Thymus (tissue), 11 donors: ENCODE measurements at regions not wholly inside any gene's neighbourhood (a gene's known extent, or its start where the extent isn't known, plus 50 kb on each side); places are given as distances from the start of the nearest gene placed in this dataset.
"Not testable (repeated sequence)": the region's sequence is repeated elsewhere in the genome, so short reads cannot be mapped to it uniquely, and the experiment has no call there.

Experiments used
- DNase-seq, 9 donors: peaks; one replicate each; pipeline ENCODE4 v3.0.0-alpha.2; 2013; ENCODE audit warnings: low spot score in 9 of 9, low read depth in 6 of 9, missing footprints in 1 of 9
- H3K27ac ChIP-seq, 2 donors: one replicate each; pipeline ENCODE4 v1.5.1; 2013; ENCODE audit warnings: control low read depth in 1 of 2, low read depth in 1 of 2, low read length in 1 of 2, mild to moderate bottlenecking in 1 of 2, moderate library complexity in 1 of 2
- H3K27me3 ChIP-seq, 2 donors: one replicate each; pipeline ENCODE4 v1.5.1; 2013; ENCODE audit warnings: low read length in 1 of 2; ENCODE audit not compliant: control insufficient read depth in 2 of 2, insufficient read depth in 1 of 2
- H3K36me3 ChIP-seq, 2 donors: one replicate each; pipeline ENCODE4 v1.5.1; 2013; ENCODE audit warnings: low read length in 1 of 2, mild to moderate bottlenecking in 1 of 2, moderate library complexity in 1 of 2; ENCODE audit not compliant: control insufficient read depth in 2 of 2, insufficient read depth in 2 of 2
- H3K4me1 ChIP-seq, 2 donors: one replicate each; pipeline ENCODE4 v1.5.1; 2013; ENCODE audit warnings: low read length in 2 of 2; ENCODE audit not compliant: control insufficient read depth in 2 of 2, insufficient read depth in 2 of 2
- H3K4me3 ChIP-seq, 2 donors: one replicate each; pipeline ENCODE4 v1.5.1; 2013; ENCODE audit warnings: low read length in 2 of 2, control low read depth in 1 of 2, mild to moderate bottlenecking in 1 of 2
- H3K9me3 ChIP-seq, 2 donors: one replicate each; pipeline ENCODE4 v1.5.1; 2013; ENCODE audit warnings: low read length in 1 of 2, mild to moderate bottlenecking in 1 of 2; ENCODE audit not compliant: control insufficient read depth in 2 of 2, insufficient read depth in 1 of 2
- WGBS: extraction: QIAGEN DNeasy Blood & Tissue Kit; methylation state at CpG from one replicate; pipeline ENCODE4 v1.1.7; 2013; 5-methylcytosine and 5-hydroxymethylcytosine counted together
- donor health status: healthy.

DNA sequence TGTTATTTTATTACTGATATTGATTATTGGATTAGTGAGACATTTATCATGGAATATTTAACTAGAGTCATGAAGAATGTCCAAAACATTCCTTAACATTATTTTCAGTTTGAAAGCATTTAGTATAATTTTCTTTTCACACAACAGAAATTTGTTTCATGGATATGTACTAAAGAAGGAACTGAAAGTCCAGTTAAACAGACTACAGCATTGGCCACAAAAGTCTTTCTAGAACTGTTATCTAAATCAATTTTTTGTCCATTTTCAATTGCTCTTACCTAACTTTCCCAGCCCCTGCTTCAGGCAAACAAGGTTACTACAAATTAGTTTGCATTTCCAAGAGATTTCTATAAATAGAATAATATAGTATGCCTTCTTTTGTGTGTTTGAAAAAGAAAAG, 1018.0 kb upstream of the PCDH20 start:
- H3K9me3 ChIP-seq, result no peaks in the 10 kb centered on the region
- no peak for DNase-seq
- H3K4me1 ChIP-seq, result no peaks in the 10 kb centered on the region
- no peaks in the 10 kb centered on the region for H3K36me3 ChIP-seq
- no peaks in the 10 kb centered on the region for H3K27me3 ChIP-seq
- H3K27ac ChIP-seq, result no peak overlapping the region
- H3K4me3 ChIP-seq, result no peak overlapping the region

DNA sequence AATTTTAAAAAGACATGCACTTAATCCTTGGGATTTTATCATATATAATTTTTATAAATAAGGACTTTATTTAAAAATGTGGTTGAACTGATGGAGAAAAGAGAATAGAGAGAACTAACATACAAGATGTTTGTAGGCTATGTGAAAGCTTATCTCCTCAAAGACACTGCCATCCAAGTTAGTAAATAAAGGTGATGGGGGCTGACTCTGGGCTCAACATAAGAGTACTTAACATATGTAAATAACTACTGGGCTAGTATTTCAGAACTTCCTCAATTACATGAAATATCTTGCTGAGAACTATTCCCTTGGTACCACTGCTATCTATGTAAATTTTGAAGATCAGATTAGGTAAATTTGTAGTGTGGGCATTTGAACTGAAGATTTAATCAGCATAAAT, 1017.3 kb upstream of the PCDH20 start:
- no peaks in the 10 kb centered on the region for H3K36me3 ChIP-seq
- no peak overlapping the region for H3K27ac ChIP-seq
- H3K4me3 ChIP-seq, result no peak overlapping the region
- H3K4me1 ChIP-seq, result no peaks in the 10 kb centered on the region
- no peak for DNase-seq
- no peaks in the 10 kb centered on the region for H3K9me3 ChIP-seq
- no peaks in the 10 kb centered on the region for H3K27me3 ChIP-seq

- H3K36me3 ChIP-seq, result no peaks in the 10 kb centered on the region
- WGBS, result 85% methylated on average over 1 of the region's 1 CpG
- no peaks in the 10 kb centered on the region for H3K27me3 ChIP-seq
- no peak overlapping the region for H3K4me3 ChIP-seq
- DNase-seq, result no peak
- no peak overlapping the region for H3K27ac ChIP-seq
- no peaks in the 10 kb centered on the region for H3K9me3 ChIP-seq
- no peaks in the 10 kb centered on the region for H3K4me1 ChIP-seq
Measured at GRCh38 chr13:62432295-62432694, 1016.6 kb upstream of the PCDH20 start.

DNA sequence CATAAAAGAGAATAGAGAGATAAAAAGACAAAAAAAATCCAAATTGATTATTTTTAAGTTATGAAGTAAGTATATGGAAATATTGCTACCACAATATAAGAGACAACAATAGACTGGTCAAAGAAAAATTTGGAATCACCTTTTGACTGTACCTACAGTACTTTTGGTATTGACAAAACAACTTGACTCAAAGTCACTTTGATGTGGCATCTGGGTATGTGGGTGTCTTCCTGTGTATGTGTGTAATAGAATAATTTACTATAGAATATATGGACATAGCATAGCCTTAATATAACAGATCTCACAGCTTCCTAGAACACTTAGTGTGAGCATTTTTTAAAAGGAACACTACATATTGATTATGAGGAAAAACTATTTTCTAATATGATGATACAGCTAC, 1016.2 kb upstream of the PCDH20 start:
- H3K27ac ChIP-seq, result no peak overlapping the region
- H3K9me3 ChIP-seq, result no peaks in the 10 kb centered on the region
- no peak for DNase-seq
- no peaks in the 10 kb centered on the region for H3K4me1 ChIP-seq
- no peaks in the 10 kb centered on the region for H3K36me3 ChIP-seq
- no peak overlapping the region for H3K4me3 ChIP-seq
- no peaks in the 10 kb centered on the region for H3K27me3 ChIP-seq

DNA sequence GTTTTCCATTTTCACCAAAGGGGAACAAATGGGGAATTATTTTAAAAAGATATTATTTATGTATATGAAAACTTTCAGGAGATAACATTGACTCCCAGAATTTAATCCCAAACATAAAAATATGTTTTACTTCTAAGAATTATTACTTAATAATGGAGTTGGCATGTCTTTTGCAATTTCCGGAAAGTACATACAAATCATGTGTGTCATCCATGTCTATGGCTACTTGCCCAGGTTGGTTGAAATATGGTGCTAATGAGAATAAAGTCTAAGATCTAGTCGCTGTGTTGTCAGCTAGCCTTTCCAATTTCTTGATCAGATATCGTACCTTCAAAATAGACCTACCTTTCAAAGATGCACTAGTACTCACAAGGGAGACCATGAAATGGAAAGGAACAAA, 1003.2 kb upstream of the PCDH20 start:
- no peak for DNase-seq
- Histone ChIP-seq H3K27ac (no peak overlapping the region), H3K27me3 (no peaks in the 10 kb centered on the region), H3K4me3 (no peak overlapping the region), H3K36me3 (no peaks in the 10 kb centered on the region), H3K9me3 (no peaks in the 10 kb centered on the region), H3K4me1 (no peaks in the 10 kb centered on the region)
- 87% methylated on average over 3 of the region's 3 CpGs for WGBS

DNA sequence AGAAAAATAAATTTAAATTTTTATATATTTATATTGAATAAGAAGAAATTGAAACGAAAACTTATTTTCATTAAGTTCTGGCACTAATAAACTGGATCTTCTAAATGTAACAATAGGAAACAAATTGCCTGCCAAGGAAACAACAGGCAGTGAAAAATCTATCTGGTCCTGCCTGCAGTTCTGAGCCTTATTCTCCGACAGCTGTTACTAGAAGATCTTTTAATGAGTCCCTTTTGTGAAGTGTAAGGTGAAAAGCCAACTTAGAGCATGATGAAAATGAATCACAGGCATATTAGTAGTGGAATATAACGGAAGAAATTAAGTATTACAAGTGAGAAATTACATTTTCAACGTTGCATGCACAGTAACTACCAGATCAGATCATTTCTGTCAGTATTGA, 1002.7 kb upstream of the PCDH20 start:
- 80% methylated on average over 4 of the region's 4 CpGs for WGBS
- H3K4me3 ChIP-seq, result no peak overlapping the region
- no peaks in the 10 kb centered on the region for H3K27me3 ChIP-seq
- H3K27ac ChIP-seq, result no peak overlapping the region
- no peak for DNase-seq
- no peaks in the 10 kb centered on the region for H3K4me1 ChIP-seq
- no peaks in the 10 kb centered on the region for H3K9me3 ChIP-seq
- no peaks in the 10 kb centered on the region for H3K36me3 ChIP-seq

- Histone ChIP-seq H3K27me3 (no peaks in the 10 kb centered on the region), H3K4me3 (no peak overlapping the region), H3K4me1 (no peaks in the 10 kb centered on the region), H3K9me3 (peaks cover 0 to 3% of the 10 kb centered on the region in 2 donors), H3K27ac (no peak overlapping the region), H3K36me3 (no peaks in the 10 kb centered on the region)
- WGBS, result 99% methylated on average over 5 of the region's 5 CpGs
- no peak for DNase-seq
Measured at GRCh38 chr13:62407871-62408270, 992.2 kb upstream of the PCDH20 start.

DNA sequence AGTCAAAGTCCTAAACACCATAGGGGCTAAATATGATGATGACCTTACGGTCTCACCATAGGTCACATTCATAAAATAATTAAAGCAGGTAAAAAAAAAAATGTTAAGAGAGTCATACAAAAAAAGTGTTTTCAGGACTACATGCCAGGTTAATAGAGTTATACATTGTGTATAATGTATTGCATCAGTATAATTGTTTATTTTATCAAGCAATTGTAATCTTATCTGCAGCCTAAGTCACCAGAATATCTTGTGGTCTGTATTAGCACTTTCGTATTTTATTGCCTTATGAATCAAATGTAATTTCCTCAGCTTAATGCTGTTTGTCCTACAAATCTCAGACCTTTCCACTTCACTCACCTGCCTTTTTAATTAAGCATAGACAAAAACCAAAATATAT, 972.9 kb upstream of the PCDH20 start:
- Histone ChIP-seq H3K27me3 (no peaks in the 10 kb centered on the region), H3K27ac (no peak overlapping the region), H3K4me3 (no peak overlapping the region), H3K4me1 (no peaks in the 10 kb centered on the region), H3K36me3 (no peaks in the 10 kb centered on the region), H3K9me3 (no peaks in the 10 kb centered on the region)
- 90% methylated on average over 2 of the region's 2 CpGs for WGBS
- DNase-seq, result no peak

DNA sequence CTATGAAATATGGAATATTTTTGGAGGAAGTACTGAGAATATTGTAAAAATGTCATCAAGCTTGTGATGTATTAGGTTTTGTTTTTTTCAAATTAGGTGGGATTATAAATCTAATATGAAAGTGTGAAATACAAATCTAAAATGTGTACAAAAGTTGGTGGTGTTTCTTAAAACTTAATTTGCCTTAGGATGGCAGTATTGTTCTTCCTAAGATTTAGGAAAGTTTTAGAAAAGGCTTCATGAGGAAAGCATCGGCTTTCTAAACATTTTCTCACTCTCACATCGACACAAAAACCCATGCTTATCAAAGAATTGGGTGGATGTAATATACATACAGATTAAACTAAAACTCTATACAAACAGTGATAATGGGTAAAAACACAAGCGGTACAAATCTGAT, 972.0 kb upstream of the PCDH20 start:
- H3K36me3 ChIP-seq, result no peaks in the 10 kb centered on the region
- DNase-seq, result no peak
- H3K4me3 ChIP-seq, result no peak overlapping the region
- 81% methylated on average over 3 of the region's 3 CpGs for WGBS
- H3K27ac ChIP-seq, result no peak overlapping the region
- no peaks in the 10 kb centered on the region for H3K9me3 ChIP-seq
- H3K4me1 ChIP-seq, result no peaks in the 10 kb centered on the region
- no peaks in the 10 kb centered on the region for H3K27me3 ChIP-seq

GRCh38 chr13:62379241-62379640, 963.6 kb upstream of the PCDH20 start:
- H3K9me3 ChIP-seq, H3K27me3 ChIP-seq, H3K4me1 ChIP-seq, H3K36me3 ChIP-seq, H3K4me3 ChIP-seq, H3K27ac ChIP-seq, DNase-seq: not testable (repeated sequence)
- 95% methylated on average over 21 of the region's 21 CpGs for WGBS
